HEK293T (cell line): ENCODE measurements at regions not wholly inside any gene's neighbourhood (a gene's known extent, or its start where the extent isn't known, plus 50 kb on each side); places are given as distances from the start of the nearest gene placed in this dataset.

Experiments
- FOXA1 ChIP-seq: fragments of 450-650 bp; IDR thresholded peaks from 2 replicates; pipeline ENCODE4 v1.6.1; 2016; ENCODE audit warnings: mild to moderate bottlenecking
- SP1 ChIP-seq: fragments of 450-650 bp; IDR thresholded peaks from 2 replicates; pipeline ENCODE4 v1.6.1; 2017

GRCh38 chr9:26229324-26230054 lies 551.2 kb upstream of the TUSC1 start:
- TF ChIP-seq FOXA1 (no peak), SP1 (no peak)
